ENCODE measurements at regions not wholly inside any gene's neighbourhood (a gene's known extent, or its start where the extent isn't known, plus 50 kb on each side); places are given as distances from the start of the nearest gene placed in this dataset.

- Histone ChIP-seq H3K79me2 (ENCODE audit: control insufficient read depth, insufficient read depth, low read length) (no peaks in the 10 kb centered on the region), H3K4me1 (ENCODE audit: control insufficient read depth in 2 of 2, insufficient read depth in 2 of 2, low read length in 2 of 2) (no peaks in the 10 kb centered on the region), H3K27ac (ENCODE audit: low read length in 2 of 2) (no peak overlapping the region), H3K27me3 (replicated peaks in 1 of 4; ENCODE audit: control extremely low read depth in 1 of 4, control insufficient read depth in 3 of 4, insufficient read depth in 4 of 4, low read length in 3 of 4) (no peaks in the 10 kb centered on the region), H4K20me1 (ENCODE audit: control insufficient read depth, insufficient read depth, low read length, poor library complexity, severe bottlenecking) (no peaks in the 10 kb centered on the region), H3K4me2 (replicated peaks; ENCODE audit: low read depth, low read length, poor library complexity, severe bottlenecking) (no peak overlapping the region), H3K4me3 (ENCODE audit: control extremely low read depth in 1 of 5, extremely low read depth in 1 of 5, insufficient read depth in 1 of 5, low read depth in 2 of 5, low read length in 4 of 5) (no peak overlapping the region), H3K9ac (ENCODE audit: low read length) (no peak overlapping the region), H3K9me3 (ENCODE audit: control extremely low read depth in 1 of 3, control insufficient read depth in 2 of 3, insufficient read depth in 1 of 3, low read length in 2 of 3) (peaks cover 0 to 2% (median 0%) of the 10 kb centered on the region in 3 donors), H3K36me3 (replicated peaks in 1 of 2; ENCODE audit: control extremely low read depth in 1 of 2, control insufficient read depth in 1 of 2, extremely low read depth in 1 of 2, insufficient read depth in 2 of 2, low read length in 1 of 2) (no peaks in the 10 kb centered on the region), H2AFZ (ENCODE audit: insufficient read depth, low read depth, low read length, poor library complexity, severe bottlenecking) (no peak overlapping the region)
- POLR2A ChIA-PET: no interaction called here
- TF ChIP-seq CTCF (IDR thresholded peaks at IDR 0.05) (no peak), EZH2 (IDR thresholded peaks at IDR 0.05; ENCODE audit: borderline replicate concordance, insufficient read depth, low read depth, low read length, poor library complexity, severe bottlenecking) (no peak)
- ATAC-seq (ENCODE audit: low read depth) (no peak), DNase-seq (no peak)
- Mint-ChIP-seq H3K27me3 (no peaks in the 10 kb centered on the region), H3K9me3 (ENCODE audit: insufficient read depth) (no peaks in the 10 kb centered on the region), H3K4me3 (no peak overlapping the region), H3K27ac (no peak overlapping the region), H3K4me1 (no peaks in the 10 kb centered on the region)
- CTCF ChIA-PET: no interaction called here
- intact Hi-C loops (cut with micrococcal nuclease): no loop called here
- WGBS (ENCODE audit: insufficient coverage): 95% methylated on average over 2 of the region's 6 CpGs
These were observed 410.8 kb upstream of the PDE3A start for GRCh38 chr12:19957308-19958125.

GRCh38 chr12:19958389-19958788 lies 409.9 kb upstream of the PDE3A start:
- DNase-seq (no peak), ATAC-seq (ENCODE audit: low read depth) (no peak)
- Histone ChIP-seq H3K4me2 (replicated peaks; ENCODE audit: low read depth, low read length, poor library complexity, severe bottlenecking) (no peak overlapping the region), H4K20me1 (ENCODE audit: control insufficient read depth, insufficient read depth, low read length, poor library complexity, severe bottlenecking) (no peaks in the 10 kb centered on the region), H3K9ac (ENCODE audit: low read length) (no peak overlapping the region), H3K36me3 (replicated peaks in 1 of 2; ENCODE audit: control extremely low read depth in 1 of 2, control insufficient read depth in 1 of 2, extremely low read depth in 1 of 2, insufficient read depth in 2 of 2, low read length in 1 of 2) (no peaks in the 10 kb centered on the region), H3K4me3 (ENCODE audit: control extremely low read depth in 1 of 5, extremely low read depth in 1 of 5, insufficient read depth in 1 of 5, low read depth in 2 of 5, low read length in 4 of 5) (no peak overlapping the region), H3K9me3 (ENCODE audit: control extremely low read depth in 1 of 3, control insufficient read depth in 2 of 3, insufficient read depth in 1 of 3, low read length in 2 of 3) (peaks cover 0 to 2% (median 0%) of the 10 kb centered on the region in 3 donors), H3K27me3 (replicated peaks in 1 of 4; ENCODE audit: control extremely low read depth in 1 of 4, control insufficient read depth in 3 of 4, insufficient read depth in 4 of 4, low read length in 3 of 4) (no peaks in the 10 kb centered on the region), H3K79me2 (ENCODE audit: control insufficient read depth, insufficient read depth, low read length) (no peaks in the 10 kb centered on the region), H3K4me1 (ENCODE audit: control insufficient read depth in 2 of 2, insufficient read depth in 2 of 2, low read length in 2 of 2) (no peaks in the 10 kb centered on the region), H3K27ac (ENCODE audit: low read length in 2 of 2) (no peak overlapping the region), H2AFZ (ENCODE audit: insufficient read depth, low read depth, low read length, poor library complexity, severe bottlenecking) (no peak overlapping the region)
- no CpG with 5 or more reads among the region's 1 CpG for WGBS (ENCODE audit: insufficient coverage)
- TF ChIP-seq CTCF (IDR thresholded peaks at IDR 0.05): no peak
- no peak for TF ChIP-seq EZH2 (IDR thresholded peaks at IDR 0.05; ENCODE audit: borderline replicate concordance, insufficient read depth, low read depth, low read length, poor library complexity, severe bottlenecking)
- POLR2A ChIA-PET: no interaction called here
- no peaks in the 10 kb centered on the region for H3K27me3 Mint-ChIP-seq
- H3K9me3 Mint-ChIP-seq (ENCODE audit: insufficient read depth): no peaks in the 10 kb centered on the region
- H3K4me3 Mint-ChIP-seq: no peak overlapping the region
- CTCF ChIA-PET: no interaction called here
- no peak overlapping the region for H3K27ac Mint-ChIP-seq
- H3K4me1 Mint-ChIP-seq: no peaks in the 10 kb centered on the region
- intact Hi-C loops (cut with micrococcal nuclease): no loop called here

All from B cell (primary cell).